DOHH2 (cell line): ENCODE measurements at regions not wholly inside any gene's neighbourhood (a gene's known extent, or its start where the extent isn't known, plus 50 kb on each side); places are given as distances from the start of the nearest gene placed in this dataset.

Experiments
- H3F3A ChIP-seq: fragments of 200-600 bp; sonication (generic), shearing (Covaris generic); 2 replicates; pipeline ENCODE4 v1.6.0; 2016; ENCODE audit warnings: antibody characterized with exemption, mild to moderate bottlenecking; ENCODE audit not compliant: control insufficient read depth, insufficient read depth
- H3K27ac ChIP-seq: fragments of 200-600 bp; sonication (generic); 2 replicates; pipeline ENCODE4 v1.5.1; 2014; ENCODE audit warnings: low read depth, mild to moderate bottlenecking, low read length, moderate library complexity
- H3K27me3 ChIP-seq: fragments of 200-600 bp; sonication (generic); 2 replicates; pipeline ENCODE4 v1.6.1; 2014; ENCODE audit warnings: mild to moderate bottlenecking, low read length, mixed read lengths; ENCODE audit not compliant: control insufficient read depth
- H3K36me3 ChIP-seq: fragments of 200-600 bp; sonication (generic); 2 replicates; pipeline ENCODE4 v1.6.1; 2014; ENCODE audit warnings: mild to moderate bottlenecking, low read length, moderate library complexity, mixed read lengths; ENCODE audit not compliant: control insufficient read depth
- H3K4me1 ChIP-seq: fragments of 200-600 bp; sonication (generic); 2 replicates; pipeline ENCODE4 v1.6.1; 2014; ENCODE audit warnings: mild to moderate bottlenecking, low read length, mixed read lengths; ENCODE audit not compliant: control insufficient read depth
- H3K4me2 ChIP-seq: fragments of 200-600 bp; sonication (generic); 2 replicates; pipeline ENCODE4 v1.6.0; 2014; ENCODE audit warnings: mild to moderate bottlenecking, low read length, moderate library complexity
- H3K4me3 ChIP-seq: fragments of 200-600 bp; sonication (generic); 2 replicates; pipeline ENCODE4 v1.5.1; 2014; ENCODE audit warnings: mild to moderate bottlenecking, low read length, mixed read lengths
- H3K79me2 ChIP-seq: fragments of 200-600 bp; sonication (generic); 2 replicates; pipeline ENCODE4 v1.6.1; 2014; ENCODE audit warnings: mild to moderate bottlenecking, low read length, mixed read lengths; ENCODE audit not compliant: control insufficient read depth
- H3K9me2 ChIP-seq: fragments of 200-600 bp; sonication (generic); replicated peaks from 2 replicates; pipeline ENCODE4 v1.6.1; 2014; ENCODE audit warnings: mild to moderate bottlenecking, low read length, mixed read lengths; ENCODE audit not compliant: control insufficient read depth
- H3K9me3 ChIP-seq: fragments of 200-600 bp; sonication (generic); 2 replicates; pipeline ENCODE4 v1.6.1; 2014; ENCODE audit warnings: antibody characterized with exemption, low read length, mixed read lengths; ENCODE audit not compliant: control insufficient read depth, insufficient read depth
- H4K20me1 ChIP-seq: fragments of 200-600 bp; sonication (generic); 2 replicates; pipeline ENCODE4 v1.6.0; 2014; ENCODE audit warnings: low read depth, mild to moderate bottlenecking, antibody characterized with exemption, low read length, moderate library complexity; ENCODE audit not compliant: control insufficient read depth, insufficient read depth
- CTCF ChIP-seq: fragments of 200-600 bp; sonication (generic); IDR thresholded peaks from one replicate; pipeline ENCODE4 v1.5.1; 2014; ENCODE audit warnings: antibody characterized with exemption, mild to moderate bottlenecking, low read depth, low read length; ENCODE audit not compliant: poor library complexity, severe bottlenecking

- no peaks in the 10 kb centered on the region for H4K20me1 ChIP-seq
- H3K79me2 ChIP-seq: no peaks in the 10 kb centered on the region
- no peaks in the 10 kb centered on the region for H3F3A ChIP-seq
- no peaks in the 10 kb centered on the region for H3K4me1 ChIP-seq
- no peak for TF ChIP-seq CTCF
- H3K27me3 ChIP-seq: no peaks in the 10 kb centered on the region
- no peaks in the 10 kb centered on the region for H3K9me2 ChIP-seq
- no peaks in the 10 kb centered on the region for H3K36me3 ChIP-seq
- no peak overlapping the region for H3K27ac ChIP-seq
- H3K4me2 ChIP-seq: no peak overlapping the region
- H3K4me3 ChIP-seq: no peak overlapping the region
- H3K9me3 ChIP-seq: no peaks in the 10 kb centered on the region
These were observed 61.4 kb upstream of the GNAZ start for GRCh38 chr22:23008896-23009295.
